ENCODE measurements at regions not wholly inside any gene's neighbourhood (a gene's known extent, or its start where the extent isn't known, plus 50 kb on each side); places are given as distances from the start of the nearest gene placed in this dataset.

GRCh38 chr2:122445003-122445402 lies 689.6 kb downstream of the TSN start (continued):
- TF ChIP-seq CHD7 (IDR thresholded peaks at IDR 0.05; ENCODE audit: insufficient replicate concordance, low read length): no peak
- TF ChIP-seq YY1 (IDR thresholded peaks at IDR 0.05; ENCODE audit: low read depth, low read length): no peak
- TF ChIP-seq CBX5 (IDR thresholded peaks at IDR 0.05; ENCODE audit: low read depth, low read length): no peak
- TF ChIP-seq CHD2 (IDR thresholded peaks at IDR 0.05; ENCODE audit: low read length): no peak
- no peak for TF ChIP-seq SUZ12 (IDR thresholded peaks at IDR 0.05; ENCODE audit: low read length)
- TF ChIP-seq SIN3A (conservative IDR thresholded peaks at IDR 0.05 in 1 of 2, IDR thresholded peaks at IDR 0.05 in 1 of 2; ENCODE audit: low read depth in 1 of 2, low read length in 2 of 2): no peak
- TF ChIP-seq E2F6 (IDR thresholded peaks at IDR 0.05): no peak
